HEK293 (cell line): ENCODE measurements at regions not wholly inside any gene's neighbourhood (a gene's known extent, or its start where the extent isn't known, plus 50 kb on each side); places are given as distances from the start of the nearest gene placed in this dataset.

Experiments
- CTCF ChIA-PET: fragments of 350-600 bp; formaldehyde crosslinking; extraction: SDS; loops from one replicate; lab custom pipeline; 2021; ENCODE audit warnings: antibody characterized with exemption; lab: Yijun Ruan, JAX
- POLR2A ChIA-PET: fragments of 300-600 bp; formaldehyde crosslinking; extraction: SDS; loops from one replicate; lab custom pipeline; 2020; ENCODE audit warnings: antibody characterized with exemption, inconsistent platforms; lab: Yijun Ruan, JAX
- H3K27ac ChIP-seq: fragments of 200-500 bp; sonication (Bioruptor generic); 2 replicates; pipeline ENCODE4 v1.5.1; 2014; ENCODE audit warnings: low read depth, low read length, control low read depth, inconsistent platforms; ENCODE audit errors: extremely low read depth
- H3K36me3 ChIP-seq, 2 experiments: fragments of 200-500 bp in 1 of 2; sonication (Bioruptor generic) in 1 of 2; 1 replicate in 1 of 2; 2 replicates in 1 of 2; pipeline ENCODE4 v1.5.1; 2014 to 2017; ENCODE audit warnings: inconsistent platforms in 2 of 2, low read length in 2 of 2; ENCODE audit not compliant: control insufficient read depth in 2 of 2, insufficient read depth in 1 of 2
- H3K4me1 ChIP-seq: fragments of 200-500 bp; sonication (Bioruptor generic); 2 replicates; pipeline ENCODE4 v1.5.1; 2014; ENCODE audit warnings: mild to moderate bottlenecking, low read length, inconsistent platforms; ENCODE audit not compliant: control insufficient read depth, insufficient read depth
- H3K4me3 ChIP-seq: 2 replicates; pipeline ENCODE4 v1.5.1; 2011; ENCODE audit warnings: low read depth, mild to moderate bottlenecking, control low read depth, low read length, moderate library complexity
- H3K9me3 ChIP-seq: fragments of 200-500 bp; sonication (Bioruptor generic); 2 replicates; pipeline ENCODE4 v1.5.1; 2014; ENCODE audit warnings: low read depth, low read length, inconsistent platforms; ENCODE audit not compliant: control insufficient read depth, insufficient read depth
- ZNF202 ChIP-seq: fragments of 450-650 bp; formaldehyde crosslinking; IDR thresholded peaks from 2 replicates; pipeline ENCODE4 v1.5.1; 2016; ENCODE audit warnings: missing biosample characterization, missing genetic modification characterization, borderline replicate concordance
- ZNF324 ChIP-seq: fragments of 450-650 bp; formaldehyde crosslinking; IDR thresholded peaks from 2 replicates; pipeline ENCODE4 v1.5.1; 2016; ENCODE audit warnings: missing biosample characterization, missing genetic modification characterization
- ZNF404 ChIP-seq: fragments of 450-650 bp; formaldehyde crosslinking; IDR thresholded peaks from 2 replicates; pipeline ENCODE4 v1.5.1; 2017; ENCODE audit warnings: missing biosample characterization, missing genetic modification characterization
- ZNF433 ChIP-seq: fragments of 450-650 bp; formaldehyde crosslinking; IDR thresholded peaks from 2 replicates; pipeline ENCODE4 v1.5.1; 2016; ENCODE audit warnings: missing biosample characterization, missing genetic modification characterization, low read depth
- ZNF521 ChIP-seq: fragments of 450-650 bp; formaldehyde crosslinking; IDR thresholded peaks from 2 replicates; pipeline ENCODE4 v1.5.1; 2017; ENCODE audit warnings: missing biosample characterization, mild to moderate bottlenecking, missing genetic modification characterization
- ZNF585B ChIP-seq: fragments of 450-650 bp; formaldehyde crosslinking; IDR thresholded peaks from 2 replicates; pipeline ENCODE4 v1.5.1; 2016; ENCODE audit warnings: missing biosample characterization, missing genetic modification characterization
- ZNF658 ChIP-seq: fragments of 450-650 bp; formaldehyde crosslinking; IDR thresholded peaks from 2 replicates; pipeline ENCODE4; 2016; ENCODE audit warnings: missing biosample characterization, missing genetic modification characterization
- ZNF747 ChIP-seq: fragments of 450-650 bp; formaldehyde crosslinking; IDR thresholded peaks from 2 replicates; pipeline ENCODE4 v1.5.1; 2016; ENCODE audit warnings: missing biosample characterization, missing genetic modification characterization
- ZSCAN16 ChIP-seq: fragments of 450-650 bp; formaldehyde crosslinking; IDR thresholded peaks from 2 replicates; pipeline ENCODE4 v1.5.1; 2016; ENCODE audit warnings: missing biosample characterization, missing genetic modification characterization
- ZSCAN23 ChIP-seq: fragments of 450-650 bp; formaldehyde crosslinking; IDR thresholded peaks from 2 replicates; pipeline ENCODE4 v1.5.1; 2016; ENCODE audit warnings: missing biosample characterization, missing genetic modification characterization
- TF ChIP-seq, protein P1 (sequence below): fragments of 450-650 bp; formaldehyde crosslinking; IDR thresholded peaks from 2 replicates; pipeline ENCODE4 v1.5.1; 2016; ENCODE audit warnings: missing biosample characterization, missing genetic modification characterization
- TF ChIP-seq, protein P2 (sequence below): fragments of 450-650 bp; formaldehyde crosslinking; IDR thresholded peaks from 2 replicates; pipeline ENCODE4 v1.5.1; 2016; ENCODE audit warnings: missing biosample characterization, missing genetic modification characterization, borderline replicate concordance
- TF ChIP-seq, protein P3 (sequence below): fragments of 450-650 bp; formaldehyde crosslinking; IDR thresholded peaks from 2 replicates; pipeline ENCODE4 v1.5.1; 2016; ENCODE audit warnings: missing biosample characterization, missing genetic modification characterization
- TF ChIP-seq, protein P4 (sequence below): fragments of 450-650 bp; formaldehyde crosslinking; IDR thresholded peaks from 2 replicates; pipeline ENCODE4 v1.5.1; 2016; ENCODE audit warnings: missing biosample characterization, missing genetic modification characterization
- TF ChIP-seq, protein P5 (sequence below): fragments of 450-650 bp; formaldehyde crosslinking; IDR thresholded peaks from 2 replicates; pipeline ENCODE4 v1.5.1; 2016; ENCODE audit warnings: missing biosample characterization, missing genetic modification characterization, low read depth
- TF ChIP-seq, protein P6 (sequence below): fragments of 450-650 bp; IDR thresholded peaks from 2 replicates; pipeline ENCODE4 v1.5.1; 2018; ENCODE audit warnings: missing biosample characterization, missing genetic modification characterization

DNA sequence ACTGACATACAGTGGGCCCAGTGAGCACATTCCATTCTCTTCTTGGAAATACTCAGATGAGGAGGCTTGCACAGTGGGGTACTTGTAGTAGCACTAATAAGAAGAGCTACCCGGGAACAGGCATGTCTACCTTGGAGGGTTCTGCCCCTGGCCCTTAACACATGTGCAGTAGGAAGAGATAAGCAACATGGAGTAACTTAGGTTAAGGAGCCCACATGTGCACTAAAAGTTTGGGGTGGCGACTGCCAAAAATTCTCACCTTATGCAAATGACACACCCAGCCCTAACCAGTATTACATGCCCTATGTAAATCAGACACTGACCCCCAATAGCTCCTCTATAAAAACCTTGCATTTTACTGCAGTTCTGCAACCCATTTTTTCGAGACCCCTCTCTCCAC, 1313.3 kb downstream of the KCNT2 start:
- Histone ChIP-seq H3K9me3 (no peaks in the 10 kb centered on the region), H3K4me1 (no peaks in the 10 kb centered on the region), H3K36me3 (no peaks in the 10 kb centered on the region), H3K4me3 (no peak overlapping the region), H3K27ac (no peak overlapping the region)
- CTCF ChIA-PET = interaction anchor here (0.7 kb wide), 1 partner anchor 10 kb away, joined by 3 read pairs; no protein-coding TSS in a partner anchor
- POLR2A ChIA-PET = no interaction called here
- TF ChIP-seq, protein P1, sequence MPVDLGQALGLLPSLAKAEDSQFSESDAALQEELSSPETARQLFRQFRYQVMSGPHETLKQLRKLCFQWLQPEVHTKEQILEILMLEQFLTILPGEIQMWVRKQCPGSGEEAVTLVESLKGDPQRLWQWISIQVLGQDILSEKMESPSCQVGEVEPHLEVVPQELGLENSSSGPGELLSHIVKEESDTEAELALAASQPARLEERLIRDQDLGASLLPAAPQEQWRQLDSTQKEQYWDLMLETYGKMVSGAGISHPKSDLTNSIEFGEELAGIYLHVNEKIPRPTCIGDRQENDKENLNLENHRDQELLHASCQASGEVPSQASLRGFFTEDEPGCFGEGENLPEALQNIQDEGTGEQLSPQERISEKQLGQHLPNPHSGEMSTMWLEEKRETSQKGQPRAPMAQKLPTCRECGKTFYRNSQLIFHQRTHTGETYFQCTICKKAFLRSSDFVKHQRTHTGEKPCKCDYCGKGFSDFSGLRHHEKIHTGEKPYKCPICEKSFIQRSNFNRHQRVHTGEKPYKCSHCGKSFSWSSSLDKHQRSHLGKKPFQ (tag by site-specific recombination) = no peak
- TF ChIP-seq ZNF433 (no peak), ZNF585B (tag by site-specific recombination) (no peak), ZNF404 (tag by site-specific recombination) (no peak), ZSCAN23 (tag by site-specific recombination) (no peak), ZNF658 (no peak), ZSCAN16 (tag by site-specific recombination) (no peak), ZNF202 (tag by site-specific recombination) (no peak), ZNF747 (tag by site-specific recombination) (no peak), ZNF521 (no peak), ZNF324 (tag by site-specific recombination) (no peak)
- TF ChIP-seq, protein P2, sequence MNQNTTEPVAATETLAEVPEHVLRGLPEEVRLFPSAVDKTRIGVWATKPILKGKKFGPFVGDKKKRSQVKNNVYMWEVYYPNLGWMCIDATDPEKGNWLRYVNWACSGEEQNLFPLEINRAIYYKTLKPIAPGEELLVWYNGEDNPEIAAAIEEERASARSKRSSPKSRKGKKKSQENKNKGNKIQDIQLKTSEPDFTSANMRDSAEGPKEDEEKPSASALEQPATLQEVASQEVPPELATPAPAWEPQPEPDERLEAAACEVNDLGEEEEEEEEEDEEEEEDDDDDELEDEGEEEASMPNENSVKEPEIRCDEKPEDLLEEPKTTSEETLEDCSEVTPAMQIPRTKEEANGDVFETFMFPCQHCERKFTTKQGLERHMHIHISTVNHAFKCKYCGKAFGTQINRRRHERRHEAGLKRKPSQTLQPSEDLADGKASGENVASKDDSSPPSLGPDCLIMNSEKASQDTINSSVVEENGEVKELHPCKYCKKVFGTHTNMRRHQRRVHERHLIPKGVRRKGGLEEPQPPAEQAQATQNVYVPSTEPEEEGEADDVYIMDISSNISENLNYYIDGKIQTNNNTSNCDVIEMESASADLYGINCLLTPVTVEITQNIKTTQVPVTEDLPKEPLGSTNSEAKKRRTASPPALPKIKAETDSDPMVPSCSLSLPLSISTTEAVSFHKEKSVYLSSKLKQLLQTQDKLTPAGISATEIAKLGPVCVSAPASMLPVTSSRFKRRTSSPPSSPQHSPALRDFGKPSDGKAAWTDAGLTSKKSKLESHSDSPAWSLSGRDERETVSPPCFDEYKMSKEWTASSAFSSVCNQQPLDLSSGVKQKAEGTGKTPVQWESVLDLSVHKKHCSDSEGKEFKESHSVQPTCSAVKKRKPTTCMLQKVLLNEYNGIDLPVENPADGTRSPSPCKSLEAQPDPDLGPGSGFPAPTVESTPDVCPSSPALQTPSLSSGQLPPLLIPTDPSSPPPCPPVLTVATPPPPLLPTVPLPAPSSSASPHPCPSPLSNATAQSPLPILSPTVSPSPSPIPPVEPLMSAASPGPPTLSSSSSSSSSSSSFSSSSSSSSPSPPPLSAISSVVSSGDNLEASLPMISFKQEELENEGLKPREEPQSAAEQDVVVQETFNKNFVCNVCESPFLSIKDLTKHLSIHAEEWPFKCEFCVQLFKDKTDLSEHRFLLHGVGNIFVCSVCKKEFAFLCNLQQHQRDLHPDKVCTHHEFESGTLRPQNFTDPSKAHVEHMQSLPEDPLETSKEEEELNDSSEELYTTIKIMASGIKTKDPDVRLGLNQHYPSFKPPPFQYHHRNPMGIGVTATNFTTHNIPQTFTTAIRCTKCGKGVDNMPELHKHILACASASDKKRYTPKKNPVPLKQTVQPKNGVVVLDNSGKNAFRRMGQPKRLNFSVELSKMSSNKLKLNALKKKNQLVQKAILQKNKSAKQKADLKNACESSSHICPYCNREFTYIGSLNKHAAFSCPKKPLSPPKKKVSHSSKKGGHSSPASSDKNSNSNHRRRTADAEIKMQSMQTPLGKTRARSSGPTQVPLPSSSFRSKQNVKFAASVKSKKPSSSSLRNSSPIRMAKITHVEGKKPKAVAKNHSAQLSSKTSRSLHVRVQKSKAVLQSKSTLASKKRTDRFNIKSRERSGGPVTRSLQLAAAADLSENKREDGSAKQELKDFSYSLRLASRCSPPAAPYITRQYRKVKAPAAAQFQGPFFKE (tag by site-specific recombination) = no peak
- TF ChIP-seq, protein P3, sequence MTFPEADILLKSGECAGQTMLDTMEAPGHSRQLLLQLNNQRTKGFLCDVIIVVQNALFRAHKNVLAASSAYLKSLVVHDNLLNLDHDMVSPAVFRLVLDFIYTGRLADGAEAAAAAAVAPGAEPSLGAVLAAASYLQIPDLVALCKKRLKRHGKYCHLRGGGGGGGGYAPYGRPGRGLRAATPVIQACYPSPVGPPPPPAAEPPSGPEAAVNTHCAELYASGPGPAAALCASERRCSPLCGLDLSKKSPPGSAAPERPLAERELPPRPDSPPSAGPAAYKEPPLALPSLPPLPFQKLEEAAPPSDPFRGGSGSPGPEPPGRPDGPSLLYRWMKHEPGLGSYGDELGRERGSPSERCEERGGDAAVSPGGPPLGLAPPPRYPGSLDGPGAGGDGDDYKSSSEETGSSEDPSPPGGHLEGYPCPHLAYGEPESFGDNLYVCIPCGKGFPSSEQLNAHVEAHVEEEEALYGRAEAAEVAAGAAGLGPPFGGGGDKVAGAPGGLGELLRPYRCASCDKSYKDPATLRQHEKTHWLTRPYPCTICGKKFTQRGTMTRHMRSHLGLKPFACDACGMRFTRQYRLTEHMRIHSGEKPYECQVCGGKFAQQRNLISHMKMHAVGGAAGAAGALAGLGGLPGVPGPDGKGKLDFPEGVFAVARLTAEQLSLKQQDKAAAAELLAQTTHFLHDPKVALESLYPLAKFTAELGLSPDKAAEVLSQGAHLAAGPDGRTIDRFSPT (tag by site-specific recombination) = no peak
- TF ChIP-seq, protein P4, sequence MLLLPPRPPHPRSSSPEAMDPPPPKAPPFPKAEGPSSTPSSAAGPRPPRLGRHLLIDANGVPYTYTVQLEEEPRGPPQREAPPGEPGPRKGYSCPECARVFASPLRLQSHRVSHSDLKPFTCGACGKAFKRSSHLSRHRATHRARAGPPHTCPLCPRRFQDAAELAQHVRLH (tag by site-specific recombination) = no peak
- TF ChIP-seq, protein P5, sequence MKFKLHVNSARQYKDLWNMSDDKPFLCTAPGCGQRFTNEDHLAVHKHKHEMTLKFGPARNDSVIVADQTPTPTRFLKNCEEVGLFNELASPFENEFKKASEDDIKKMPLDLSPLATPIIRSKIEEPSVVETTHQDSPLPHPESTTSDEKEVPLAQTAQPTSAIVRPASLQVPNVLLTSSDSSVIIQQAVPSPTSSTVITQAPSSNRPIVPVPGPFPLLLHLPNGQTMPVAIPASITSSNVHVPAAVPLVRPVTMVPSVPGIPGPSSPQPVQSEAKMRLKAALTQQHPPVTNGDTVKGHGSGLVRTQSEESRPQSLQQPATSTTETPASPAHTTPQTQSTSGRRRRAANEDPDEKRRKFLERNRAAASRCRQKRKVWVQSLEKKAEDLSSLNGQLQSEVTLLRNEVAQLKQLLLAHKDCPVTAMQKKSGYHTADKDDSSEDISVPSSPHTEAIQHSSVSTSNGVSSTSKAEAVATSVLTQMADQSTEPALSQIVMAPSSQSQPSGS (tag by site-specific recombination) = no peak
- TF ChIP-seq, protein P6, sequence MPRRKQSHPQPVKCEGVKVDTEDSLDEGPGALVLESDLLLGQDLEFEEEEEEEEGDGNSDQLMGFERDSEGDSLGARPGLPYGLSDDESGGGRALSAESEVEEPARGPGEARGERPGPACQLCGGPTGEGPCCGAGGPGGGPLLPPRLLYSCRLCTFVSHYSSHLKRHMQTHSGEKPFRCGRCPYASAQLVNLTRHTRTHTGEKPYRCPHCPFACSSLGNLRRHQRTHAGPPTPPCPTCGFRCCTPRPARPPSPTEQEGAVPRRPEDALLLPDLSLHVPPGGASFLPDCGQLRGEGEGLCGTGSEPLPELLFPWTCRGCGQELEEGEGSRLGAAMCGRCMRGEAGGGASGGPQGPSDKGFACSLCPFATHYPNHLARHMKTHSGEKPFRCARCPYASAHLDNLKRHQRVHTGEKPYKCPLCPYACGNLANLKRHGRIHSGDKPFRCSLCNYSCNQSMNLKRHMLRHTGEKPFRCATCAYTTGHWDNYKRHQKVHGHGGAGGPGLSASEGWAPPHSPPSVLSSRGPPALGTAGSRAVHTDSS = no peak
